ENCODE measurements at regions not wholly inside any gene's neighbourhood (a gene's known extent, or its start where the extent isn't known, plus 50 kb on each side); places are given as distances from the start of the nearest gene placed in this dataset.

GRCh38 chr15:94744080-94744793 is 512.9 kb downstream of the MCTP2 start (continued):
- TF ChIP-seq NANOG (IDR thresholded peaks at IDR 0.05; ENCODE audit: insufficient read depth, low read depth, low read length, poor library complexity, severe bottlenecking) (no peak), EGR1 (IDR thresholded peaks at IDR 0.05; ENCODE audit: borderline replicate concordance, low read depth, low read length) (no peak), TEAD4 (IDR thresholded peaks at IDR 0.05; ENCODE audit: low read depth, low read length) (no peak), MAFK (IDR thresholded peaks at IDR 0.05; ENCODE audit: low read depth, low read length) (no peak), JUND (IDR thresholded peaks at IDR 0.05; ENCODE audit: low read length) (no peak), CTCF (IDR thresholded peaks at IDR 0.05; ENCODE audit: control extremely low read depth in 1 of 3, insufficient read depth in 1 of 3, low read depth in 1 of 3, low read length in 3 of 3) (no peak), FOSL1 (IDR thresholded peaks at IDR 0.05; ENCODE audit: insufficient read depth, low read depth, low read length) (no peak), RNF2 (IDR thresholded peaks at IDR 0.05; ENCODE audit: borderline replicate concordance, low read depth, low read length, missing control alignments, poor library complexity, severe bottlenecking) (no peak), KDM4A (IDR thresholded peaks at IDR 0.05; ENCODE audit: low read depth, low read length, severe bottlenecking) (no peak)

All from H1 (cell line).